Cardiac fibroblast (primary cell): ENCODE measurements at regions not wholly inside any gene's neighbourhood (a gene's known extent, or its start where the extent isn't known, plus 50 kb on each side); places are given as distances from the start of the nearest gene placed in this dataset.

Experiments
- DNase-seq, 2 donors: peaks; one replicate each; pipeline versions ENCODE4 v3.0.0 to v3.0.0-alpha.2; 2010; ENCODE audit warnings: low read depth in 2 of 2
- H3K4me3 ChIP-seq, 2 donors: replicated peaks in 1 of 2; 1 replicate in 1 of 2; 2 replicates in 1 of 2; pipeline ENCODE4 v1.5.1; 2011; ENCODE audit warnings: low read depth in 2 of 2, low read length in 2 of 2, mild to moderate bottlenecking in 2 of 2, moderate library complexity in 1 of 2
- CTCF ChIP-seq: IDR thresholded peaks from one replicate; pipeline ENCODE4 v1.5.1; 2011; ENCODE audit warnings: low read depth, mild to moderate bottlenecking, low read length, inconsistent platforms

DNA sequence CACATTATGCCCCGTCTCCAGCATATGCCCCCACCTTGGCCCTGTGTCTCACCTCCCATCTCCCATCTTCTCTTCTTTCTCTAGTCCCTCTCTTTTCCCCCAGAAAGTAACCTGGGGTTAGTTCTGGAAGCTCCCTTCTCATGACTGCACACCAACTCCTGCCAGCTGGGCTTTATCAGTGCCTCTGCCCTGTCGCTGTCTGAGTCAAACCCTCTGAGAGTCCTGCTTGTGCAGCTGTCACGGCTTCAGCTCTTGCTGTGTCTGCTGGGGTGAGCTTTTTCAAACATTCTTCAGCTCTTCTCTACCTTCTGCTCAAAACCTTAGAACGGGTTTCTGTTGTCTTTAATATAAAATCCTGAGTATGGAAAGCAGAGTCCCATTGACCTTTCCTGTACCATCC, 304.5 kb upstream of the B3GAT1 start:
- DNase-seq: no peak
- no peak overlapping the region for H3K4me3 ChIP-seq
- no peak for TF ChIP-seq CTCF

GRCh38 chr11:134714021-134714656, 302.1 kb upstream of the B3GAT1 start:
- DNase-seq: no peak
- TF ChIP-seq CTCF: no peak
- no peak overlapping the region for H3K4me3 ChIP-seq

DNA sequence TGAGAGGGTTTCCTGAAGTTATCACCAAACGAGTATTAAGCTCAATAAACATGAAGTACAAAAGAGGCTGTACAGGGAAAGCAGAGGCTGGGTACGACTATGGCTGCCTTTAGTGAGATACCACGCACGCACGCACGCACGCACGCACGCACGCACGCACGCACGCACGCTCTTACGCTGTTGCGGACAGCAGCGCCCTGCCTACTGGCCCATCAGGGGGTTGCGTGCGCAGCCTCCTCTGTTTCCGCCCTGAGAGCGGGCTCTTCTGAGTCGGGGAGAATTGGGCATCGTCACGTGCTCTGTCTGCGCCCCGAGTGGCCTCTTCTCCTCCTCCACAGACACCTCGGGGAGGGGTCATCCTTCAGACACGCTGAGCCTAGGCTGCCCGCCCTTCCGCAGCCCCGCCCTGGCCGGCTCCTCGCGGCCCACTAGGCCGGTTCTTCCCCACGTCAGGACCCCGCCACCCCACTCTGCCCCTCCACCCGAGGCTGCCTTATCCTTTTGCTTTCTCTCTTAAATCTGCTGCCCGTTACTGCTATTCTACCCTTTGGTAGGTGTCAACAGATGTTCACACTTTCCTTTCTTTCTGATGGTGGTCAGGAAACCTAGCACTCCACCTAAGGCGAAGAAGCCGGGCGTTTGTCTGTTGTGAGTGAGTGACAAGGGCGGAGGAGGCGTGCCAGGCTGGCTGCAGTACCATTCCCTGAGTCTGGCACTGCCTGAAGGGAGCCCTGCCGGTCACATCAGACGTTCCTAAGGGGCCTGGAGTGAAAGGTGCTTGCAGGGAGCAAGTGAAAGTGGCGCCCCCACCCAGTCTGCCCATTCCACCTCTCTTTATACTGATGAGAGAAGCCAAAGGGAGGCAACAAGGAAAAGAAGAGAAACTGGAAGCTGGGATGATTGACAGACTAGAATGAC, 300.4 kb upstream of the B3GAT1 start:
- H3K4me3 ChIP-seq: no peak overlapping the region
- no peak for DNase-seq
- TF ChIP-seq CTCF: no peak

DNA sequence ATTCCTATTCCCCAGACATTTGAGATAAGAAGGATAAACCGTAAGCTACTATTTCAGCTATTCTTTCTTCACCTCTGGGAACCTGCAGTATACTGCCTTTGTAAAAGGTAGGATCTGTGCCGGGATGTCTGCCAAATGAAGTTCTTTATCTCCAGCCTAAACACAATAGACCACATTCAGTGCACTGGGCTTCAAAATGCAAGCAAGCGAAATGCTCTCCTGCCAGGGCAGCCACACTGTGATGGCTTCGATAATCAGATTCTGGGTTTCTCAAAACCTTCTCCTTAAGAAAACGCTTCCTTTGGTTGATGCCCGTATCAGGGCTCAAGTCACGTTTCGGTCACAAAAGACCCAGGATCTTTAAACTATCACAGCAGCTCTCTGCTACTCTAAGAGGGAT, 299.5 kb upstream of the B3GAT1 start:
- TF ChIP-seq CTCF: no peak
- no peak overlapping the region for H3K4me3 ChIP-seq
- no peak for DNase-seq

- no peak overlapping the region for H3K4me3 ChIP-seq
- no peak for DNase-seq
- TF ChIP-seq CTCF: no peak
Measured at GRCh38 chr11:134710861-134711407, 298.9 kb upstream of the B3GAT1 start.

GRCh38 chr11:134705858-134706257, 293.8 kb upstream of the B3GAT1 start:
- no peak overlapping the region for H3K4me3 ChIP-seq
- DNase-seq: no peak
- TF ChIP-seq CTCF: no peak
